VCaP (cell line): ENCODE measurements at regions not wholly inside any gene's neighbourhood (a gene's known extent, or its start where the extent isn't known, plus 50 kb on each side); places are given as distances from the start of the nearest gene placed in this dataset.
A peak's percentile ranks its signal among the peaks of the same experiment; 100 is the strongest.

Source experiments
- H3K27ac ChIP-seq: fragments of 450-650 bp; 2 replicates; pipeline ENCODE4 v1.5.1; 2017
- CTCF ChIP-seq: fragments of 450-650 bp; conservative IDR thresholded peaks from 2 replicates; pipeline ENCODE4 v1.5.1; 2017; ENCODE audit warnings: mild to moderate bottlenecking, moderate library complexity

- TF ChIP-seq CTCF: no peak
- H3K27ac ChIP-seq: no peak overlapping the region
Observed at GRCh38 chr10:23611308-23612029, 172.6 kb downstream of the OTUD1 start.

GRCh38 chr10:23613900-23614299 lies 175.0 kb downstream of the OTUD1 start:
- no peak overlapping the region for H3K27ac ChIP-seq
- no peak for TF ChIP-seq CTCF

GRCh38 chr10:23614483-23614882 lies 175.6 kb downstream of the OTUD1 start:
- TF ChIP-seq CTCF: no peak

GRCh38 chr10:23630376-23630775 lies 191.5 kb downstream of the OTUD1 start:
- TF ChIP-seq CTCF: no peak
- no peak overlapping the region for H3K27ac ChIP-seq

More at GRCh38 chr10:23614483-23614882, 175.6 kb downstream of the OTUD1 start:
- no peak overlapping the region for H3K27ac ChIP-seq

- no peak overlapping the region for H3K27ac ChIP-seq
- no peak for TF ChIP-seq CTCF
Observed at GRCh38 chr10:23630885-23631284, 192.0 kb downstream of the OTUD1 start.

GRCh38 chr10:23643111-23643780 lies 204.4 kb downstream of the OTUD1 start:
- TF ChIP-seq CTCF: no peak
- peak overlapping the region; percentile 78 for H3K27ac ChIP-seq

GRCh38 chr10:23648618-23649017 lies 209.7 kb downstream of the OTUD1 start:
- H3K27ac ChIP-seq: no peak overlapping the region
- no peak for TF ChIP-seq CTCF
